IMR-90 (cell line): ENCODE measurements at regions not wholly inside any gene's neighbourhood (a gene's known extent, or its start where the extent isn't known, plus 50 kb on each side); places are given as distances from the start of the nearest gene placed in this dataset.

Experiments used
- ATAC-seq: fragments of 200-7000 bp; cut with Tn5 transposase; 2 replicates; pipeline ENCODE4 v1.9.1; 2020; ENCODE audit warnings: low read depth, mild to moderate bottlenecking, moderate library complexity
- BruUV-seq: library from RNA; stranded (reverse); fragments of 400-500 nt; replicated peaks from 2 replicates; lab custom pipeline; 2021; lab: Mats Ljungman, UMichigan
- CTCF ChIA-PET: fragments of 300-600 bp; formaldehyde crosslinking; extraction: SDS; loops from one replicate; lab custom pipeline; 2021; ENCODE audit warnings: antibody characterized with exemption; lab: Yijun Ruan, JAX
- POLR2A ChIA-PET: fragments of 300-600 bp; sonication (Branson Sonifier 250); formaldehyde crosslinking; loops from one replicate; lab custom pipeline; 2022; ENCODE audit warnings: antibody characterized with exemption; ENCODE audit not compliant: unreplicated experiment; lab: Charles Lee
- DNase-seq: peaks from one replicate; pipeline ENCODE4 v3.0.0; 2013
- H2AFZ ChIP-seq: replicated peaks from 2 replicates; pipeline ENCODE3; 2013; ENCODE audit warnings: low read length, mild to moderate bottlenecking; ENCODE audit not compliant: poor library complexity
- H2AK5ac ChIP-seq: 2 replicates; pipeline ENCODE4 v1.6.1; 2013; ENCODE audit warnings: low read depth, low read length, inconsistent platforms
- H2AK9ac ChIP-seq: replicated peaks from 2 replicates; pipeline ENCODE3; 2013; ENCODE audit warnings: mild to moderate bottlenecking, low read depth, low read length, moderate library complexity; ENCODE audit not compliant: poor library complexity
- H2BK120ac ChIP-seq: 2 replicates; pipeline ENCODE4 v1.6.1; 2013; ENCODE audit warnings: low read depth, low read length, inconsistent platforms
- H2BK15ac ChIP-seq: 3 replicates; pipeline ENCODE4 v1.6.1; 2013; ENCODE audit warnings: low read depth, low read length, inconsistent platforms
- H2BK20ac ChIP-seq: 2 replicates; pipeline ENCODE4 v1.6.1; 2013; ENCODE audit warnings: low read depth, mild to moderate bottlenecking, inconsistent platforms, low read length, moderate library complexity
- H2BK5ac ChIP-seq: 2 replicates; pipeline ENCODE4 v1.6.1; 2013; ENCODE audit warnings: mild to moderate bottlenecking, low read depth, low read length, inconsistent platforms; ENCODE audit not compliant: poor library complexity, severe bottlenecking
- H3K14ac ChIP-seq: replicated peaks from 2 replicates; pipeline ENCODE4 v1.6.1; 2013; ENCODE audit warnings: low read depth, low read length, inconsistent platforms
- H3K18ac ChIP-seq: 2 replicates; pipeline ENCODE4 v1.6.1; 2013; ENCODE audit warnings: low read depth, low read length, control low read depth
- H3K23ac ChIP-seq: 2 replicates; pipeline ENCODE4 v1.6.1; 2013; ENCODE audit warnings: low read depth, low read length, inconsistent platforms
- H3K27ac ChIP-seq: 2 replicates; pipeline ENCODE4 v1.5.1; 2013; ENCODE audit warnings: mild to moderate bottlenecking, control low read depth, low read length; ENCODE audit not compliant: insufficient read depth
- H3K27me3 ChIP-seq: 2 replicates; pipeline ENCODE4 v1.6.1; 2013; ENCODE audit warnings: low read length; ENCODE audit not compliant: control insufficient read depth, insufficient read depth
- H3K36me3 ChIP-seq: 2 replicates; pipeline ENCODE4 v1.6.1; 2013; ENCODE audit warnings: low read length, mixed read lengths; ENCODE audit not compliant: control insufficient read depth, insufficient read depth
- H3K4ac ChIP-seq: 2 replicates; pipeline ENCODE4 v1.6.1; 2013; ENCODE audit warnings: low read depth, low read length, inconsistent platforms
- H3K4me1 ChIP-seq: 2 replicates; pipeline ENCODE4 v1.6.1; 2013; ENCODE audit warnings: low read length, mixed read lengths; ENCODE audit not compliant: control insufficient read depth, insufficient read depth
- H3K4me2 ChIP-seq: 2 replicates; pipeline ENCODE4 v1.6.1; 2013; ENCODE audit warnings: low read depth, mild to moderate bottlenecking, control low read depth, low read length, moderate library complexity
- H3K4me3 ChIP-seq: 2 replicates; pipeline ENCODE4 v1.5.1; 2013; ENCODE audit warnings: low read depth, mild to moderate bottlenecking, control low read depth, low read length, moderate library complexity; ENCODE audit not compliant: insufficient read depth
- H3K56ac ChIP-seq: 2 replicates; pipeline ENCODE4 v1.6.1; 2013; ENCODE audit warnings: low read length, inconsistent platforms; ENCODE audit not compliant: insufficient read depth; ENCODE audit errors: extremely low read depth
- H3K79me1 ChIP-seq, 2 experiments: 2 replicates each; pipeline ENCODE4 v1.6.1; 2013; ENCODE audit warnings: low read length in 2 of 2, inconsistent platforms in 1 of 2, low read depth in 1 of 2
- H3K9ac ChIP-seq: 2 replicates; pipeline ENCODE4 v1.6.1; 2013; ENCODE audit warnings: low read depth, low read length, control low read depth
- H3K9me1 ChIP-seq: 2 replicates; pipeline ENCODE4 v1.6.1; 2013; ENCODE audit warnings: low read length, inconsistent platforms; ENCODE audit not compliant: insufficient read depth
- H3K9me3 ChIP-seq: 2 replicates; pipeline ENCODE4 v1.6.1; 2013; ENCODE audit warnings: low read length; ENCODE audit not compliant: control insufficient read depth, insufficient read depth
- H4K20me1 ChIP-seq: 2 replicates; pipeline ENCODE4 v1.6.1; 2013; ENCODE audit warnings: low read length, inconsistent platforms; ENCODE audit not compliant: insufficient read depth
- H4K5ac ChIP-seq: 2 replicates; pipeline ENCODE4 v1.6.1; 2013; ENCODE audit warnings: mild to moderate bottlenecking, low read depth, low read length, control low read depth
- H4K8ac ChIP-seq, 2 experiments: 2 replicates each; pipeline ENCODE4 v1.6.1; 2013; ENCODE audit warnings: low read depth in 2 of 2, low read length in 2 of 2, control low read depth in 1 of 2, inconsistent platforms in 1 of 2
- H4K91ac ChIP-seq: 2 replicates; pipeline ENCODE4 v1.6.1; 2013; ENCODE audit warnings: low read depth, low read length, inconsistent platforms; ENCODE audit not compliant: insufficient read depth
- BHLHE40 ChIP-seq: fragments of 150-350 bp; IDR thresholded peaks from 2 replicates; pipeline ENCODE4 v1.6.1; 2016; ENCODE audit warnings: mild to moderate bottlenecking, low read depth, low read length
- CEBPB ChIP-seq: IDR thresholded peaks from 2 replicates; pipeline ENCODE4 v1.6.1; 2012; ENCODE audit warnings: low read depth, low read length, improper control_type of control experiment
- CHD1 ChIP-seq: IDR thresholded peaks from 2 replicates; pipeline ENCODE4 v1.6.1; 2012; ENCODE audit warnings: low read depth, low read length, improper control_type of control experiment
- CTCF ChIP-seq: conservative IDR thresholded peaks from 2 replicates; pipeline ENCODE4 v1.5.1; 2012; ENCODE audit warnings: mild to moderate bottlenecking, low read depth, low read length, improper control_type of control experiment
- ELK1 ChIP-seq: fragments of 150-350 bp; IDR thresholded peaks from 2 replicates; pipeline ENCODE4 v1.6.1; 2016; ENCODE audit warnings: low read depth, mild to moderate bottlenecking, low read length, moderate library complexity, borderline replicate concordance
- FOS ChIP-seq: fragments of 150-350 bp; IDR thresholded peaks from 2 replicates; pipeline ENCODE4 v1.6.1; 2016; ENCODE audit warnings: low read depth, low read length
- MAFK ChIP-seq: IDR thresholded peaks from 2 replicates; pipeline ENCODE4 v1.6.1; 2012; ENCODE audit warnings: low read depth, low read length, improper control_type of control experiment
- MAZ ChIP-seq: IDR thresholded peaks from 2 replicates; pipeline ENCODE4 v1.6.1; 2012; ENCODE audit warnings: low read depth, mild to moderate bottlenecking, low read length, improper control_type of control experiment, moderate library complexity, borderline replicate concordance
- MXI1 ChIP-seq: IDR thresholded peaks from 2 replicates; pipeline ENCODE4 v1.6.1; 2012; ENCODE audit warnings: low read depth, mild to moderate bottlenecking, low read length, moderate library complexity, borderline replicate concordance
- NFE2L2 ChIP-seq: fragments of 150-350 bp; IDR thresholded peaks from 2 replicates; pipeline ENCODE4 v1.6.1; 2016; ENCODE audit warnings: low read depth, mild to moderate bottlenecking, low read length
- POLR2A ChIP-seq: IDR thresholded peaks from 2 replicates; pipeline ENCODE4 v1.6.1; 2012; ENCODE audit warnings: mild to moderate bottlenecking, low read depth, low read length
- RAD21 ChIP-seq: IDR thresholded peaks from 2 replicates; pipeline ENCODE4 v1.6.1; 2012; ENCODE audit warnings: low read length, improper control_type of control experiment
- RCOR1 ChIP-seq: IDR thresholded peaks from 2 replicates; pipeline ENCODE4 v1.6.1; 2012; ENCODE audit warnings: mild to moderate bottlenecking, low read length, improper control_type of control experiment; ENCODE audit not compliant: insufficient replicate concordance
- RFX5 ChIP-seq: IDR thresholded peaks from 2 replicates; pipeline ENCODE4 v1.8.0; 2012; ENCODE audit warnings: low read depth, mild to moderate bottlenecking, low read length, moderate library complexity
- SMC3 ChIP-seq: fragments of 150-350 bp; IDR thresholded peaks from 2 replicates; pipeline ENCODE4 v1.6.1; 2016; ENCODE audit warnings: low read depth, mild to moderate bottlenecking, antibody characterized with exemption, low read length, moderate library complexity
- dilution Hi-C: fragments of 300-500 bp; cut with HindIII; formaldehyde crosslinking; loops from one replicate; pipeline ENCODE4 v1.14.3; 2018; ENCODE audit warnings: low sequenced_read_pairs; ENCODE audit not compliant: unreplicated experiment
- in situ Hi-C: fragments of 300-500 bp; cut with MboI; formaldehyde crosslinking; loops from 3 replicates; pipeline ENCODE4 v1.14.3; 2019; ENCODE audit warnings: low sequenced_read_pairs, inconsistent platforms, mixed read lengths
- intact Hi-C: fragments of 100-400 bp; cut with micrococcal nuclease; formaldehyde crosslinking; loops from 2 replicates; pipeline ENCODE4 v1.10.0; 2022
- TF ChIP-seq, protein P1 (sequence below): fragments of 150-350 bp; IDR thresholded peaks from 2 replicates; pipeline ENCODE4 v1.6.1; 2017; ENCODE audit warnings: mild to moderate bottlenecking, antibody characterized with exemption, low read length, low read depth

DNA sequence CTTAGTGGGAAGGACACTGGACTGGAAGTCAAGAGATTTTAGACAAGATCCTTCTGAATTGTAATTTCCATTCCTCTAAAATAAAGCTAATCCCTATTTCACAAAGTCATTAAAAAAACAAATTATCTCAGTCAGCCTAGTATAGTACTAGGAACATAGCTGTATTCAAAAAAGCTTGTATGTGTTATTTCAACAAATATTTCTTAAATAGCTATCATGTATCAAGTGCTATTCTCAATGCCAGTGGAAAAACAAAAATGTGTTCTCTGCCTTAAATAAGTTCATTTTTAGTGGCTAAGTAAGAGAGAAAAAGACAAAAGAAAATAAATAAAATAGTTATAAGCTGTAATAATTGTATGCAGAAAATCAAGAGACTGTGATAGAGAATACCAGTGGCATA lies 541.8 kb upstream of the CDH2 start:
- H2BK120ac ChIP-seq, result no peak overlapping the region
- H2AK9ac ChIP-seq, result no peak overlapping the region
- DNase-seq, result no peak
- no peak overlapping the region for H2AFZ ChIP-seq
- in situ Hi-C loops, result no loop called here
- H3K36me3 ChIP-seq, result no peaks in the 10 kb centered on the region
- TF ChIP-seq ELK1 (no peak), CTCF (no peak), SMC3 (no peak), RAD21 (no peak), CEBPB (no peak), FOS (no peak), MAFK (no peak), CHD1 (no peak), NFE2L2 (no peak), POLR2A (no peak), MXI1 (no peak), RFX5 (no peak), BHLHE40 (no peak), RCOR1 (no peak), MAZ (no peak)
- TF ChIP-seq, protein P1, sequence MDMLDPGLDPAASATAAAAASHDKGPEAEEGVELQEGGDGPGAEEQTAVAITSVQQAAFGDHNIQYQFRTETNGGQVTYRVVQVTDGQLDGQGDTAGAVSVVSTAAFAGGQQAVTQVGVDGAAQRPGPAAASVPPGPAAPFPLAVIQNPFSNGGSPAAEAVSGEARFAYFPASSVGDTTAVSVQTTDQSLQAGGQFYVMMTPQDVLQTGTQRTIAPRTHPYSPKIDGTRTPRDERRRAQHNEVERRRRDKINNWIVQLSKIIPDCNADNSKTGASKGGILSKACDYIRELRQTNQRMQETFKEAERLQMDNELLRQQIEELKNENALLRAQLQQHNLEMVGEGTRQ, result no peak
- no peak overlapping the region for H2BK5ac ChIP-seq
- no peak overlapping the region for H4K91ac ChIP-seq
- H3K23ac ChIP-seq, result no peak overlapping the region
- H4K8ac ChIP-seq, result no peak overlapping the region
- H3K18ac ChIP-seq, result no peak overlapping the region
- H3K4me2 ChIP-seq, result no peak overlapping the region
- no peaks in the 10 kb centered on the region for H4K20me1 ChIP-seq
- H3K9me1 ChIP-seq, result no peaks in the 10 kb centered on the region
- H4K5ac ChIP-seq, result no peak overlapping the region
- H2AK5ac ChIP-seq, result no peak overlapping the region
- H3K27ac ChIP-seq, result no peak overlapping the region
- ChIA-PET POLR2A (interaction anchor here (0.6 kb wide), 1 partner anchor 122 kb away, joined by 3 read pairs; no protein-coding TSS in a partner anchor), CTCF (no interaction called here)
- ATAC-seq, result peak; percentile 61
- H2BK15ac ChIP-seq, result no peak overlapping the region
- intact Hi-C loops, result no loop called here
- dilution Hi-C loops, result no loop called here
- H3K14ac ChIP-seq, result no peak overlapping the region
- no TSS peak for BruUV-seq
- no peak overlapping the region for H2BK20ac ChIP-seq
- H3K27me3 ChIP-seq, result no peaks in the 10 kb centered on the region
- no peaks in the 10 kb centered on the region for H3K79me1 ChIP-seq
- no peak overlapping the region for H3K4me3 ChIP-seq
- no peaks in the 10 kb centered on the region for H3K9me3 ChIP-seq
- H3K4me1 ChIP-seq, result no peaks in the 10 kb centered on the region
- no peak overlapping the region for H3K4ac ChIP-seq
- H3K9ac ChIP-seq, result no peak overlapping the region
- no peak overlapping the region for H3K56ac ChIP-seq
